Islet of Langerhans (tissue), 1 donor: ENCODE measurements at regions not wholly inside any gene's neighbourhood (a gene's known extent, or its start where the extent isn't known, plus 50 kb on each side); places are given as distances from the start of the nearest gene placed in this dataset.

Experiments used
- FAIRE-seq: peaks from one replicate; lab custom pipeline; 2011; peaks lifted over from hg19 to GRCh38; lab: Jason Lieb, UNC

- FAIRE-seq = no peak
Observed at GRCh38 chr16:6495486-6496210, 837.0 kb upstream of the RBFOX1 start.

- FAIRE-seq = no peak
Observed at GRCh38 chr16:6494716-6495115, 837.9 kb upstream of the RBFOX1 start.

GRCh38 chr16:6493555-6493954 lies 839.1 kb upstream of the RBFOX1 start:
- FAIRE-seq = no peak

GRCh38 chr16:6492742-6493141 lies 839.9 kb upstream of the RBFOX1 start:
- no peak for FAIRE-seq

GRCh38 chr16:6484935-6485334 lies 847.7 kb upstream of the RBFOX1 start:
- no peak for FAIRE-seq

GRCh38 chr16:6484081-6484480 lies 848.6 kb upstream of the RBFOX1 start:
- no peak for FAIRE-seq

GRCh38 chr16:6483469-6484033 lies 849.1 kb upstream of the RBFOX1 start:
- FAIRE-seq = no peak

GRCh38 chr16:6482696-6483468 lies 849.8 kb upstream of the RBFOX1 start:
- no peak for FAIRE-seq

GRCh38 chr16:6481894-6482293 lies 850.8 kb upstream of the RBFOX1 start:
- no peak for FAIRE-seq

GRCh38 chr16:6453742-6454141 lies 878.9 kb upstream of the RBFOX1 start:
- no peak for FAIRE-seq

GRCh38 chr16:6447021-6447790 lies 885.4 kb upstream of the RBFOX1 start:
- no peak for FAIRE-seq

- FAIRE-seq = no peak
Observed at GRCh38 chr16:6446370-6446769, 886.3 kb upstream of the RBFOX1 start.

GRCh38 chr16:6439129-6439528 lies 893.5 kb upstream of the RBFOX1 start:
- no peak for FAIRE-seq

- no peak for FAIRE-seq
Observed at GRCh38 chr16:6428861-6429260, 903.8 kb upstream of the RBFOX1 start.

GRCh38 chr16:6427621-6428020 lies 905.0 kb upstream of the RBFOX1 start:
- FAIRE-seq = no peak

- FAIRE-seq = no peak
Observed at GRCh38 chr16:6407596-6407995, 925.0 kb upstream of the RBFOX1 start.

- FAIRE-seq = no peak
Observed at GRCh38 chr16:6406028-6406427, 926.6 kb upstream of the RBFOX1 start.

- FAIRE-seq = no peak
Observed at GRCh38 chr16:6382924-6383459, 949.7 kb upstream of the RBFOX1 start.

GRCh38 chr16:6381896-6382295 lies 950.7 kb upstream of the RBFOX1 start:
- FAIRE-seq = no peak

- no peak for FAIRE-seq
Observed at GRCh38 chr16:6377956-6378355, 954.7 kb upstream of the RBFOX1 start.

GRCh38 chr16:6375465-6376075 lies 957.1 kb upstream of the RBFOX1 start:
- FAIRE-seq = no peak

- no peak for FAIRE-seq
Observed at GRCh38 chr16:6374821-6375220, 957.8 kb upstream of the RBFOX1 start.
